Vagina (tissue), 2 donors: ENCODE measurements at regions not wholly inside any gene's neighbourhood (a gene's known extent, or its start where the extent isn't known, plus 50 kb on each side); places are given as distances from the start of the nearest gene placed in this dataset.

Experiments used
- DNase-seq, 2 donors: peaks; one replicate each; pipeline ENCODE4 v3.0.0-alpha.2; 2017; ENCODE audit errors: extremely low spot score in 2 of 2
- H3K27ac ChIP-seq: fragments of 200-600 bp; sonication (generic); one replicate; pipeline ENCODE4 v1.5.1; 2019
- H3K27me3 ChIP-seq: fragments of 200-600 bp; sonication (generic); one replicate; pipeline ENCODE4 v1.5.1; 2019
- H3K36me3 ChIP-seq, 2 donors: fragments of 200-600 bp; sonication (generic); one replicate each; pipeline ENCODE4 v1.5.1; 2017 to 2019
- H3K4me1 ChIP-seq: fragments of 200-600 bp; sonication (generic); one replicate; pipeline ENCODE4 v1.5.1; 2019
- H3K4me3 ChIP-seq, 2 donors: fragments of 200-600 bp; sonication (generic); 1 replicate in 1 of 2; 2 replicates in 1 of 2; pipeline ENCODE4 v1.5.1; 2016 to 2019
- H3K9me3 ChIP-seq: fragments of 200-600 bp; sonication (generic); one replicate; pipeline ENCODE4 v1.5.1; 2019
- CTCF ChIP-seq, 3 experiments: fragments of 450-650 bp in 2 of 3; fragments of 200-600 bp in 1 of 3; sonication (generic) in 1 of 3; IDR thresholded peaks; one replicate each; pipeline ENCODE4 v1.5.1; 2017 to 2019; ENCODE audit warnings: antibody characterized with exemption in 3 of 3, mild to moderate bottlenecking in 2 of 3, moderate library complexity in 2 of 3
- POLR2A ChIP-seq, 2 donors: fragments of 450-650 bp; IDR thresholded peaks; one replicate each; pipeline ENCODE4 v1.6.1; 2017; ENCODE audit warnings: antibody characterized with exemption in 2 of 2, mild to moderate bottlenecking in 2 of 2, moderate library complexity in 2 of 2
- POLR2AphosphoS5 ChIP-seq, 2 donors: sonication (generic); formaldehyde crosslinking; IDR thresholded peaks; one replicate each; pipeline ENCODE4 v1.9.0; 2017; ENCODE audit warnings: antibody characterized with exemption in 2 of 2, mild to moderate bottlenecking in 2 of 2, low read depth in 1 of 2; ENCODE audit not compliant: insufficient read depth in 1 of 2
- intact Hi-C: fragments of 100-400 bp; cut with DNase I; formaldehyde crosslinking; loops from one replicate; pipeline ENCODE4 v1.15.1; 2023

- DNase-seq: peak in 1 of 2 donors; percentile 20
- intact Hi-C loops: no loop called here
- TF ChIP-seq POLR2A (IDR thresholded peaks at IDR 0.05) (no peak), POLR2AphosphoS5 (IDR thresholded peaks at IDR 0.05; ENCODE audit: insufficient read depth in 1 of 2, low read depth in 1 of 2) (no peak), CTCF (IDR thresholded peaks at IDR 0.05) (no peak)
- no peaks in the 10 kb centered on the region for H3K9me3 ChIP-seq
- no peaks in the 10 kb centered on the region for H3K36me3 ChIP-seq
- no peak overlapping the region for H3K4me3 ChIP-seq
- no peaks in the 10 kb centered on the region for H3K27me3 ChIP-seq
- no peak overlapping the region for H3K27ac ChIP-seq
- peaks cover 19% of the 10 kb centered on the region for H3K4me1 ChIP-seq
These were observed 58.4 kb upstream of the RTN4 start for GRCh38 chr2:55108456-55109160.

- intact Hi-C loops: no loop called here
- TF ChIP-seq CTCF (IDR thresholded peaks at IDR 0.05): no peak
- no peak for TF ChIP-seq POLR2A (IDR thresholded peaks at IDR 0.05)
- no peak for TF ChIP-seq POLR2AphosphoS5 (IDR thresholded peaks at IDR 0.05; ENCODE audit: insufficient read depth in 1 of 2, low read depth in 1 of 2)
- DNase-seq: peak in 1 of 2 donors; percentile 29
- Histone ChIP-seq H3K4me3 (no peak overlapping the region), H3K36me3 (no peaks in the 10 kb centered on the region), H3K4me1 (peaks cover 15% of the 10 kb centered on the region), H3K9me3 (no peaks in the 10 kb centered on the region), H3K27me3 (no peaks in the 10 kb centered on the region), H3K27ac (no peak overlapping the region)
These were observed 57.2 kb upstream of the RTN4 start for GRCh38 chr2:55107436-55107835.

- DNase-seq: peak in 1 of 2 donors; percentile 29
- no peak for TF ChIP-seq CTCF (IDR thresholded peaks at IDR 0.05)
- TF ChIP-seq POLR2AphosphoS5 (IDR thresholded peaks at IDR 0.05; ENCODE audit: insufficient read depth in 1 of 2, low read depth in 1 of 2): no peak
- TF ChIP-seq POLR2A (IDR thresholded peaks at IDR 0.05): no peak
- intact Hi-C loops: no loop called here
- Histone ChIP-seq H3K4me1 (peaks cover 10% of the 10 kb centered on the region), H3K9me3 (no peaks in the 10 kb centered on the region), H3K4me3 (no peak overlapping the region), H3K27me3 (no peaks in the 10 kb centered on the region), H3K36me3 (no peaks in the 10 kb centered on the region), H3K27ac (no peak overlapping the region)
These were observed 55.9 kb upstream of the RTN4 start for GRCh38 chr2:55106148-55106547.

GRCh38 chr2:55105456-55105855 is 55.2 kb upstream of the RTN4 start:
- peaks cover 15% of the 10 kb centered on the region for H3K4me1 ChIP-seq
- intact Hi-C loops: no loop called here
- peak in 1 of 2 donors; percentile 54 for DNase-seq
- no peaks in the 10 kb centered on the region for H3K36me3 ChIP-seq
- TF ChIP-seq CTCF (IDR thresholded peaks at IDR 0.05) (no peak), POLR2A (IDR thresholded peaks at IDR 0.05) (no peak), POLR2AphosphoS5 (IDR thresholded peaks at IDR 0.05; ENCODE audit: insufficient read depth in 1 of 2, low read depth in 1 of 2) (no peak)
- H3K27me3 ChIP-seq: no peaks in the 10 kb centered on the region
- no peaks in the 10 kb centered on the region for H3K9me3 ChIP-seq
- H3K4me3 ChIP-seq: no peak overlapping the region
- no peak overlapping the region for H3K27ac ChIP-seq

- intact Hi-C loops: loop anchor here (5.0 kb wide), 2 partner anchors 51 to 64 kb away; partner anchors contain the start of gene RTN4
- H3K27me3 ChIP-seq: no peaks in the 10 kb centered on the region
- no peak overlapping the region for H3K4me3 ChIP-seq
- H3K9me3 ChIP-seq: no peaks in the 10 kb centered on the region
- DNase-seq: no peak
- H3K36me3 ChIP-seq: no peaks in the 10 kb centered on the region
- H3K27ac ChIP-seq: no peak overlapping the region
- peaks cover 21% of the 10 kb centered on the region for H3K4me1 ChIP-seq
- TF ChIP-seq CTCF (IDR thresholded peaks at IDR 0.05): no peak
- TF ChIP-seq POLR2AphosphoS5 (IDR thresholded peaks at IDR 0.05; ENCODE audit: insufficient read depth in 1 of 2, low read depth in 1 of 2): no peak
- no peak for TF ChIP-seq POLR2A (IDR thresholded peaks at IDR 0.05)
These were observed 52.8 kb upstream of the RTN4 start for GRCh38 chr2:55103046-55103445.
